NCI-H510A (cell line): ENCODE measurements at regions not wholly inside any gene's neighbourhood (a gene's known extent, or its start where the extent isn't known, plus 50 kb on each side); places are given as distances from the start of the nearest gene placed in this dataset.
"Not testable (repeated sequence)": the region's sequence is repeated elsewhere in the genome, so short reads cannot be mapped to it uniquely, and the experiment has no call there.

Source experiments
- DNase-seq: peaks from one replicate; lab custom pipeline; 2025; lab: John Stamatoyannopoulos, UW

DNA sequence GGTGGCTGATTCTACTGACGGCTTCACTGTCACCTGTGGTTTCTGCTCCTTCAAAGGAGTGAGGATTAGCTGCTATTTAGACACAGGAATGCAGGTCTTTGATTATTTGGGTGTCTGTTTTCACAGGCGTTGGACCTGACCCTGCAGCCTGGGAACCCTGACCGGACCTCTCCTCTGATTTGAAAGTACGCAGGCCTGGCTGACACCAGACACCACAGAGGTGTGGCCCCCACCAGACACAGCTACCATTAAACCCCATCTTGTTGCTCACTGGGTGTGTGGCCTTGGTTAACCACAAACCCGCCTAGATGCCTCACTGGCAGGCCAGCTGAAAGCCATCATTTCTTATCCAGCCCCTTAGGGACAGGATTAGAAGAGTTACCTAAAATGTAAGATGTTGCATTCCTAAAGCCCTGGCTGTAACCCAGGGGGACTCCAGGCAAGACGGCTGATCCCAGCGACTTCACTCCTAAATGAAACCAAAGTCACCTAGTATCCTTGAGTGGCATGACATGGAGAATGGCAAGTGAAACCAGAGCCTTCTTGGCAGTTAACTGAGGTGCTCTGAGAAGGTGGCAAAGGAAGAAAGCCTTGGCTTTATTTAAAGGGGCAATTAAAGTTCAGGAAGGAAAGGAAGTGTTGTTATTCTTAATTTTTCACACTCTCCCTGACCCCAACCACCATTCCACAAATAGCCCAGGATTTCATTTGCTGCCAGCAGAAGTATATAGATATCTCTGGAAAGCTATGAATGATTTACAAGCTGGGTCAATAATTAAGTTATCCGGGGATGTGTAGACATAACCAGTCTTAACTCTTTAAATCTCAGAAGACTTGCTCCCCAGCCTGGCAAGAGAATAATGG lies 169.9 kb downstream of the QRSL1 start:
- no peak for DNase-seq

DNA sequence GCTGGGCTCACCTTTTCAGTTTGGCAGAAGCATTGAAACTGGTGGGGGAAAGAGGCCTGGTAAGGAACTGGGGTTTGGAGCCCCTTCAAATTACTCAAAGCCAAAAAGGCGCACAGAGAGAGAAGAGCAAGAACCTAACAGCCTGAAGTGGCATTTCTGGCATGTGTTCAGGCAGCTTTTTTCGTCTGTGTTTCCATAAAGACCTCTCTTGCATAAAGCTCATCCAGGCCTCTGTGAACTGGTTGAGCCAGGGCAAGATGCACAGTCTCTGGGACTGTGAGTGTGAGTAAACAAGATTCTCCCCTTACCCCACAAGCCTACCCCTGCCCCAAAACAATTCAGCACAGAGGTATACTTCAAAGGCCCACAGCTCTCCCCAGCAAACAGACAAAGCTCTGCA lies 167.8 kb downstream of the QRSL1 start:
- no peak for DNase-seq

DNA sequence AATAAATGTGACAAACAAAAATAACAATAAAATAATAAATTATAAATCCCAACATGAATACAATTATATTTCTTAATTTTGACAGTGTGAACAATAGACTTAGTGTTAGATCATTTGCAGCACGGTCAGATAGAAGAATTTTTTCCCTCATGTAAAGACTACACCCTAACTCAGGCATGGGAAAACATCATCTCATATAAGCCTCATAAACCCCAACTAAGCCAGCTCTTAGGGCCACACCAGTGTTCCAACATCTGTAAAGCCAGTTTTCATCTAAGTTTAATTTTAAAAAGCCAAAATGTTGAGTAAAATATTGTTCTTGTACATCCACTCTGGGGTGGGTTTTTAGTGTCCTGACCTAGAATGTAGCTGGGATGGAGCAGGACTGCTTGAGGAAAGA lies 167.4 kb downstream of the QRSL1 start:
- no peak for DNase-seq

DNA sequence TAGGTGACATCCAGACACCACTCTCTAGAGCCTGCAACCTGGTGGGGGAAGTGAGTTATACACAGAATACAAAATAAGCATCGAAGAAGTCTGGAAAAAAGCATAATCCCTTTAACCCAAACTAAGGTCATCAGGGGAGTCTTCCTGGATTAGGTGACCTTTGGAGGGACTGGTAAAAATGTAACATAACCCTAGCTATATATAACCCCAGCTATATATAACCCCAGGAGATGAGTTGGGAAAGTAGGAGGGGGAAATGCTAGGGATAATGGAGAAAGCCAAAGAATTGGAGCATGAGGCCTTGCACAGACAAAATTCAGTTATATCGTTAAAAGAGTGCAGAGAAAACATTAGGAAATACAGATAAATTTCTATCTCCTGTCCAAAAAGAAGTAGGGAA lies 164.8 kb downstream of the QRSL1 start:
- no peak for DNase-seq

DNA sequence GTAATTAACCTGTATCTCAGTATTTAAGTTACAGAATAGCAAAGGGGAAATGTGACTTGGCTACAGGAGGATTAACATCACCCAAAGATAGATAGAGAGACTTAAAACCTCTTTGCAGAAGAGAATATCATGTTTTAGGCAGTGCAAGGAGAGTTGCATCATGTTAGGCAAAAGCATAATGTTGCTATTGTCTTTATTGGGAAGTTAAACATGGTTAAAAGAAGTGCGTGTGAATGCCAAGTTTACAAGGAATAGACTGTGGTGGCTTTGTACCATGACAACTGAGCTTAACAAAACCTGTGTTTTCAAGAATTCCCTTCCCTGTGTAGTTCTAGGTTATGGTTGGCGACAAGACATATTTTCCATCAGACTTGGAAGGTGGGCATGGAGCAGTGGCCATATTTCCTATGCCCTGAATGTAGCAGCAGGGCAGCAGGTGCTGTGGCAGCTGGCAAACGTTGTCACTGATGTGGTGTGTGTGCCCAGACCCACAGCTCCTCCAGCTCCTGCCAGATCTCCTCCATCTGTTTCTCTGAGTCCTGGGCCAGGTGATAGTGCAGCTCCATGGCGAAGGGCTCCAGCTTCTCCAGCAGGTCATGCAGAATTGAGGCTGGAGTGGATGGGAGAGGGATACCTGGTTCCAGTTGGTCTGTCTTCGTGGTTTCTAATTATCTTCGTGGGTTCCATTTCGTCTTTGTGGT lies 163.3 kb downstream of the QRSL1 start:
- no peak for DNase-seq

DNA sequence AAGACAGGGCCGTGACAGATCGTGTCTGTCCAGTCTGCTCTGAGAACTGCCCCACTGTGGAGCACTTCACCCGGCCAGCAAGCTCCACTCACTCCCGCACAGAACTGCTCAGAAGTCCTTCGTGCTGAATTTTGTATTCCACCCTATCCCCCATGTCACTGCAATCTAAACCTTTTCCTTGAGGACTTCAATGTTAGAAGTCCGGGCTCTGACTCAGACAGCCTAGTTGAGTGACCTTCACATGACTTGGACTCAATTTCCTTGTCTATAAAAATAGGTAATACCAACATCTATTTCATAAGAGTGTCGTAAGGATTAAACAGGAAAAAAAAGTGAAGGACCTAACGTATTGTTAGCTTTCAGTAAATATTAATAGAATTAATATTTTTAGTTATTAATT lies 161.6 kb downstream of the QRSL1 start:
- DNase-seq = no peak

DNA sequence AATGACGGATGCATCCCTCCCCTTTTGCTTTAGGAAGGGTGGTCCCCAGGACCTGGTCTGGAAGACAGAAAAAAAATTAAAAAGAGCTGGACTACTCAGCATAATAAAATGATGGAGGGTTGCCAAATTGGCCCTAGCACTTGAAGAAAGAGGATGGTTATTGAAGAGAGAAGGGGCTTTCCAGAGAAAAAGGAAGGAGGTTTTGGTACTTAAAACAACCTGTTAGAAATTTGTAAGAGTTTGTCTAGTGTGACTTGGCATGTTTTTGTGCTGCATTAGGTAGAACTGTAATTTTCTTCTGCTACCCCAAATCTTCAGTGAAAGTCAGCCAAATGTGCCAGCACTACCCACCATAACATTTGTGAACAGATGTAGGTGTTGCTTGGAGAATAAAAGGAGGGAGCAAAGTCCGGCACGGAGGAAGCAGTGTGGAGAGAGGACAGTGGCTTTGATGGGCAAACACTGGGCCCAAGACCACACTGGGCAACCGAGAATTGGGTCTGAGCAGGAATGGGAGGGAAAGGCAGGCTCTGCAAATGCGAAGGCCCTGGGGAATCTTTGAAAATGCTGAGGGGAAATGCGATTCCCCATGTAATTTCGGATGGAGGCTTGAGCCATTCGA lies 160.9 kb downstream of the QRSL1 start:
- no peak for DNase-seq

DNA sequence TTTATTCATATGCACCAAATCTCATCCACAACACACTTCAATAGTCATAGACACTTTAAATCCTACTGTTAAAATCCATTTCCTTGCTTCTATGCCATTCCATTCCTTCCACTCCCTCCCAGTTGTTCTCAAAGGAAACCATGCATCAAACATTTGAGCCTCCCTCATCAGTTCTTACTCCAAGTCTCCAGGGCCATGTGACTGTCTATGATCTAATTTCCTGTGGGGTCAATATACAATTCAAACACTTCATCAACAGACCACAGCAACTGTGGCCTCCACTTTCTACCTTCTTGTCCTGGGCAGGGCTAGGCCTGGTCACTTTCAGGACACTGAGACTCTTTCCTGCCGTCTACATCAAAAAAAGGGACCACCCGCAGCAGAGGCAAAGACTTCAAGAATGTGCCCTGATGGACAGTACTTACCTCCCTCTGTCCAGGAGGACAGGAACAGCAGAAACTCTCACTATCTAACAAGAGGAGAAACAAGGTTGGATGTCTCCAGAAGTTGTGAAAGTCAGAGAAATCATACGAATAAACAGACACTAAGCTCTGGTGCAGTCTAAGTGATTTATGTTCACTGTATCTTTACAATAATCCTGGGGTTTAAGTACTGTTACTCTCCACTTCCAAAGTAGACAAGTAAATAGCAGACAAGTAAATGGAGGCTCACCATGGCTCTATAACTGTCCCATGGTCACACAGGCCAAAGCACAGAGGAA lies 160.2 kb downstream of the QRSL1 start:
- no peak for DNase-seq

DNA sequence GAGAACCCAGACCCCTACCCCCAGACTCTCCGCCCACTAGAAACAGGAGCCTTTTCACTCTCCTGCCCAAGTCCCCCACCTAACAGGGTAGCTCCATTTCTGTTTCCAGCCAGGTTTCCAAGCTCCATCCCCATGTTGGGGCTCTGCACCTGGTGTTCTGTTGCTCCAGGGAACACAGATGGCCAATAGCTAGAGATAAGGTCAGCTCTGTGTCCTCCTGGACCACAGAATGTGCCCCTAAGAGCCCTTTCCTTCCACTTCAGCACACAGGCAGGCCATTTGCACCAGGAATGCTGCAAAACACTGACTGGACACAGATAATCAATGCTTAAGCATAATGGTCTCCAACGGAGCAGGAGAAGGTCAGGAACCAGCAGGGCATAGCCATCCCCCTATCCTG lies 159.4 kb downstream of the QRSL1 start:
- DNase-seq = no peak

DNA sequence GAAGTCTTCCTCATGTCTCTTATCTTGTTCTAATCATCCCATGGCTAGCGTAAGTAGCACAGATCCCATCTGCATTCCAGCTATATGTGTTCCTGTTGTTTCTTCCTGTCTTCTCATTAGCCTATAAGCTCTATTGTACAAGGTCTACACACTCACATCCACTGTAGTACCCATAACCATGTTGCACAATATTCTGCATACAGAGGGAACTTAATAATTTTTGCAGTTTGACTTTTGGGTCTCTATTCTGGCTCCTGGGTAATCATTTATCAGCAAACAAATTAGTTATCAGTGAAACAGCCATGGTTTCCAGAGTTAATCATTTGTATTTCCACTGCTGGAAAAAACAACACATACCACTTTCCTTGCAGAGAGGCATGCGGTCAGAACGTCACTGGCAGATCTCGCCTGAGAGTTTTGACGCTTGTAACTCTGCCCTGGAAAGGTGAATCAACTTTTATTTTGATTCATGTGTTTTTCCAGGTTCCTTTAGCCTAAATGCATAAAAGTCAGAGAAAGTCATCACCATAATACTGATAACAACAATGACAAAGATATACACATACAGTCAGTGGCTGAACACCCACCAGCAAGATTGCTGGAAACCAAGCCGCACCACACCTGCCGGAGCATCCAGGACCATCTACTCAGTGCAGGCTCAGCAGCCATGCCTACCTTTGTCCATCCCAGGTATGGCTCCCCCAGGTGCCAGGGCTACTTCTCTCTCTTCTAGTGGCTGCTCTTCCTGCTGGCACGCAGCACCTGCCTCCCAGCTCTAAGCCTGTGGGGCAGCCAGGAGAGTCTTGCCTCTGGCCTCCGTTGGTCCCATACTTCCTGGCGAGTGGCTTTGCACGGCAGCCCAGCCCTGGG lies 158.2 kb downstream of the QRSL1 start:
- no peak for DNase-seq

DNA sequence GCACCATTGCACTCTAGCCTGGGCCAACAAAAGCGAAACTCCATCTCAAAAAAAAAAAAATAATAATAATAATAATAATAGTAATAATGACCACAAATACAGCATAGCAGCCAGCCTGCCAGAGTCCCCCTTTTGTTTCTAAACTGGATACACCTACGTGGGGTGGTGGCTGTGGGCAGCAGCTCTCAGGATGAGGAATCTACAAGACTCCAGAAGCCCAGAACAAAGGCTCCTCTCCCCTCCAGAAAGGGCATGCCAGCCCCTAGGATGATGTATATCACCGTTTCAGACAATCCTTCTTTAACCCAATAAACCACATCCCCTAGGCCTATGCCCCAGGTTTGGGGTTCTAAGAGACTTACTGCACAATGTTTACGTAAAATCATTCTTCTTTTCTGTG lies 155.9 kb downstream of the QRSL1 start:
- DNase-seq = no peak

DNA sequence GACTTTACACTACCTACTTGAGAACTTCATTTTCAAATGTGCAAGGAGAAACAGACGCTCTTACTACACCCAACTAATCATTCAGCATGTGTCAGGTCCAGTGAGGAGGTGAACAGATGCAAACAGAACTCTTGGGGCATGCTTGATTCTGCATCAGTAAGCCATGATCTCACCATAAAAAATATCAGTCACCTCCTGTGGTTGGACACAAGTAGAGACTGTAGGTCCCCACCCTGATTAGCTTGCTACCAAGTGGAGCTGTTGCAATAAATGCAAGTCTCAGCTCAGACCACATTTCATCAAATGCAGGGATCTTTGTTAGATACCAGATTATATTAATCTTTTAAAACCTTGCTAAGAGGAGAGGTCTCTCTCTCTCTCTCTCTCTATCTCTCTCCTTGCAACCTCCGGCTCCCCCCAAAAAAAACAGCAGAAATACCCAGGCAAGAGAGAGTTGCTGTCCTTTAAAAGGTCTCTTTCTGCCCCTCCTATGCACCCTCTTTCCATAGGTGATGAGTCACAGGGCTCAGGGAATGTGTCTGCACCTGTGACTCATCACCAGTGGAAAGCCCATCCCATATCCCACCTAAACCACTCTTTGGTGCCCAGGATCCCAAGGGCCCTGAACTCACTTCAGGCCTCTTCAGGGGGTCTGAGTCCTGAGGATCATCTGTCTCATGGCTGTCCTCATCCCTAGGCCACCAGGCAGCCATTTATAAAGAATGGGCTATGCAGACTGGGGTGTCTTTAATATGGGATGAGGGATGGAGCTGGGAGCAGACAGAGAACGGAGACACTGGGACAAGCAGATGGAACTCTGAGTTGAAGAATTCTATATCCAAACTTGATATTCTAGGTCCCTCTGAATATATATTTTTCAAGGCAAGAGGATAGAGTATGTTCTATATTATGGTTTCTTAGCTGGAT lies 154.5 kb downstream of the QRSL1 start:
- DNase-seq = no peak

DNA sequence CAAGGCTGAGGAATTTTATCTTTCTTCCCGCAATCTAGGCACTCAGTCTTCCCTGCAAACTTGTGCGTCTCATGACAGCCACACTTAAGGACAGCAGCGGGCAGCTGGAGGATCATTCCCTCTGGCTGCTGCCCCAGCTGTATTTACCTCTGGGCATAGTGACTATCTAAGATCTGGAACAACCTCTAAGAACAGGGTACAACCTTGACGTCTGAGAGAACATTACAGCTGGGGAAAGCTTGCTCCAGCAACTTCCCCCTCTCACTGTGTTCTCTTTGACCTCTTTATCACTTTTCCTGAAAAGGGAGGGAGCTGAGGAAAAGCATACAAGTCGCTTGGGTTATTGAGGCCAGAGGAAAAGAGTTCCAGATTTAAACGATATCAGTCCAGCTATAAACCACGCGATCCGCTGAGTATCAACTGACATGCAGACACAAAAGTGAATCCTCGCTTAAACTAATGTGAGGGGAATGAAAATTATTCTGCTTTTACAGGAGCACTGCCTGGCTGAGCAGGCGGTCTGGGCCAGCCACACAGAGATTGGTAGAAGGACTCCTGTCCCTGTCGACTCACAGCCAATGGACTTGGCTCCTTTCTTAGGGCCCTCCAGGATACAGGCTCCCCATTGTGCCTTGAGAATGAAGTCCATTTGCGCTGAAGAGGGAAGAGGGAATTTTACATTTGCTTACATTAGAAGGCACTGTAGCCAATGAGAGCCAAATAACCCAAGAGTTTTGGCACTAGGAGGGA lies 153.3 kb downstream of the QRSL1 start:
- no peak for DNase-seq

DNA sequence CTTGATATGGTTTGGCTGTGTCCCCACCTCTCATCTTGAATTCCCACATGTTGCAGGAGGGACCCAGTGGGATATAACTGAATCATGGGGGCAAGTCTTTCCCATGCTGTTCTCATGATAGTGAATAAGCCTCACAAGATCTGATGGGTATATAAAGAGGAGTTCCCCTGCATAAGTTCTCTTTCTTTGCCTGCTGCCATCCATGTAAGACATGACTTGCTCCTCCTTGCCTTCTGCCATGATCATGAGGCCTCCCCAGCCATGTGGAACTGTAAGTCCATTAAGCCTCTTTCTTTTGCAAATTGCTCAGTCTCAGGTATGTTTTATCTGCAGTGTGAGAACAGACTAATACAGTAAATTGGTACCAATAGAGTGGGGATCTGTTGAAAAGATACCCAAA lies 150.2 kb downstream of the QRSL1 start:
- DNase-seq = not testable (repeated sequence)

DNA sequence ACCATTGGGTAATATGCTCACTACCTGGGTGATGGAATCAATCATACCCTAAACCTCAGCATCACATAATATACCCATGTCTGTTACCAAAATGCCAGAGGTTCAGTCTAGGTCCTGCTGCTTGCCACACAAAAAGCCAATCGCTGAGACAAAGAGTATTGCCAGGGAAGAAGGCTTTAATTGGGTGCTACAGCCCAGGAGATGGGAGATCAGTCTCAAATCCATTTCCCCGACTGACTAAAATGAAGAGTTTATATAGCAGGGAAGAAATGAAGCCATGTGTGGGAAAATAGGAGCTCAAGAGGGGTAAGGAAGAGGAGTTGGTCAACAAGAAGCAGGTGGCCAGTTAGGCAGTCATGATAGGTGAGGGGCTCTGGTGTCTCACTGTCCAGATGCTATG lies 149.6 kb downstream of the QRSL1 start:
- no peak for DNase-seq

DNA sequence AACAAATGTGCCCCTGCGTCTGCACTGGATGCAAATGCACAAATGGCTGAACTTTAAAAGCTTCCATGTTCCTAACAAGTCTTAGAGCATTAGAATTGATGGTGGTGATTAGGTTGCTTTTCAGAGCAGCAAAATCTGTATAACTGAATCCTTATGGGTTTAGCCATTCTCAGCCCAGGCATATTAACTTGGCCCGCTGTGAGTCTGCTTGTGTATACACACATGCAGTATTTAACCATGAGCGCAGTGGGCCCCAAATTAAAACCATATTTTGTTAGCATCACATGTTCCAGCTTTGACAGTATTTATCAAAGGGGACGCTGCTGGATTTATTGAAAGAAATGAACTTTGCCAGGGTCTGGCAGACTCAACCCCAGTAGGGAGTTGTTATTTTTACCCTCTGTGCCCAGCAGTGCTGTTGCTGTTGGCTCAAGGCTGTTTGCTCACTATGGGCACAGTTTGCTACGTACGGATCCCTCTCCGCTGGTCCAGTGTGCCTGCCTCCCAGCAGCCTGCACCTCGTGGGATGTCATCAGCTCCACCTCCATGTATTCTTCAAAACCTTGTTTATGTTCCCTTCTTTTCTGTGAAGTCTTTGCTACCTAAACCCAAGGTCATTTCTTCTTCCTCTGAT lies 144.7 kb downstream of the QRSL1 start:
- DNase-seq = no peak

DNA sequence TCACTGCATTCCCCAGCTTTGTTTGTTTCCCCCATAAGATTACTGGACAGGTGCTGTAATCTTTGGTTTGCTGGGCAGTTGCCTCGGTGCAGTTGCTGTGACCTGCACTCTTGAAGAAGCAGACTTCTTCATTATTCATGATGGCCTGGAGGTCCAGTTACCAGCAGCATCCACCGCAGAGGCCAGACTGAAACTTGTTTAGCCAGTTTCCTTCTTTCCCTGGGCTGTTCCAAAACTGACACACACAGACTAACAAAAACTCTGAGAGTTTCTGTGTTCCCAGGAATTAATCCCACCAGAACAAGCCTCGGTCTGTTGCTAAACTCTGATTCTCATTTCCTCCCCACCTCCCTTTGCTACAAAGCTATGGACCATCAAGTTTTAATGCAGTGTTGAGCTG lies 144.1 kb downstream of the QRSL1 start:
- DNase-seq = no peak

DNA sequence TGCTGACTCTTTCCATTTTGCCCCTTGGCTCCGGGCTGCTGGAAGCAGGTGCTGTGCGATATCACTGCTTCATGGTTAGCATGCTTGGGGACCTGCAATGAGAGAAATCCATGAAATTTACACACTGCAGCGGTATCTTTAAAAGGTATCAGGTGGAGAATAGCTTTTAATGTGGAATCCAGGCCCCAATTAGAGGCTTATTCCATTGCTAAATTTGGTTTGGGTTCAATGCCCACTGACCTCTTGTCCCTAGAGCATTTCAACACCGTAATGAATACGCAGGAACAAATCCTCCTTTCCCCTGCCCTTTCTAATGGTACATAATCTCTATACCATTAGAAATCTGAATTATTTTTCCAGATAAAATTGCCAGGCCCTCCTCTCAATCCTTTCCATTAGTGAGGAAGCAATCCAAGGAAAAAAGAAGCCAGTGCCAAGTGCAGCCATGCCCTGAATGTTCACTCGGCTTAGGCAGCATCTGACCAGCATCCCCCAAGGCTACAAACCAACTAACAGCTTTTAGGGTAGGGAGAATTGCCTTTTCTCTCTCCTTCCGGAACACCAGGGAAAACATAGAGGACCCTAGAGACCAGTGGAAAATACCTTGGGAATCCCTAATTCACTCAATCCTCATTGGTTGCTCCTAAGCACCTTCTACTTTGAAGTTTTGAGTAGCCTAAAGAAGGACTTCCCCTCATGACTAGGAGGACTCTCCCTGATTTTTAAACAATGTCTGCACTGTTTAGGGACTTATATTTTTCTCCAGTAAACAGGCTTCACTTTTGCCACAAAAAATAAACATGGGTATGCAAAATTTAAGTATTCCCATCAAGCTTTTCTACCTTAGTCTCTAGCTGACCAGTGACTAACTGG lies 143.1 kb downstream of the QRSL1 start:
- DNase-seq = no peak
